Smooth muscle cell (in vitro differentiated cells): ENCODE measurements at regions not wholly inside any gene's neighbourhood (a gene's known extent, or its start where the extent isn't known, plus 50 kb on each side); places are given as distances from the start of the nearest gene placed in this dataset.

Experiments used
- DNase-seq: peaks from one replicate; lab custom pipeline; 2025; ENCODE audit not compliant: unreplicated experiment; lab: John Stamatoyannopoulos, UW
- H2AFZ ChIP-seq: fragments of 200-600 bp; sonication (generic); 2 replicates; pipeline ENCODE4 v1.6.0; 2016; ENCODE audit warnings: antibody characterized with exemption, low read depth, mild to moderate bottlenecking
- H3F3A ChIP-seq: fragments of 200-600 bp; sonication (generic); 2 replicates; pipeline ENCODE4 v1.6.0; 2017; ENCODE audit warnings: antibody characterized with exemption, low read depth
- H3K27ac ChIP-seq: fragments of 200-600 bp; sonication (generic); 2 replicates; pipeline ENCODE4 v1.5.1; 2016; ENCODE audit warnings: low read depth, mild to moderate bottlenecking
- H3K27me3 ChIP-seq: fragments of 200-600 bp; sonication (generic); 2 replicates; pipeline ENCODE4 v1.6.1; 2016; ENCODE audit warnings: low read depth, mild to moderate bottlenecking
- H3K36me3 ChIP-seq: fragments of 200-600 bp; sonication (generic); 2 replicates; pipeline ENCODE4 v1.5.1; 2016; ENCODE audit warnings: low read depth
- H3K4me1 ChIP-seq: fragments of 200-600 bp; sonication (generic); 2 replicates; pipeline ENCODE4 v1.5.1; 2016; ENCODE audit warnings: low read depth
- H3K4me2 ChIP-seq: fragments of 200-600 bp; sonication (generic); 2 replicates; pipeline ENCODE4 v1.6.0; 2016; ENCODE audit warnings: mild to moderate bottlenecking
- H3K4me3 ChIP-seq: fragments of 200-600 bp; sonication (generic); 2 replicates; pipeline ENCODE4 v1.5.1; 2016; ENCODE audit warnings: mild to moderate bottlenecking
- H3K79me2 ChIP-seq: fragments of 200-600 bp; sonication (generic); 2 replicates; pipeline ENCODE4 v1.6.0; 2016; ENCODE audit warnings: low read depth, mild to moderate bottlenecking
- H3K9ac ChIP-seq: fragments of 200-600 bp; sonication (generic); 2 replicates; pipeline ENCODE4 v1.6.0; 2016; ENCODE audit warnings: low read depth
- H3K9me3 ChIP-seq: fragments of 200-600 bp; sonication (generic); replicated peaks from 2 replicates; pipeline ENCODE4 v1.5.1; 2016; ENCODE audit warnings: low read depth
- H4K20me1 ChIP-seq: fragments of 200-600 bp; sonication (generic); 2 replicates; pipeline ENCODE4 v1.6.0; 2016; ENCODE audit warnings: low read depth
- CTCF ChIP-seq: fragments of 200-600 bp; sonication (generic); IDR thresholded peaks from 2 replicates; pipeline ENCODE4 v1.5.1; 2017; ENCODE audit warnings: borderline replicate concordance, mild to moderate bottlenecking, antibody characterized with exemption; ENCODE audit not compliant: insufficient read depth, poor library complexity, severe bottlenecking
- WGBS: methylation state at CpG from one replicate; pipeline ENCODE4 v1.1.7; 2016; ENCODE audit warnings: low lambda C conversion rate; 5-methylcytosine and 5-hydroxymethylcytosine counted together

- Histone ChIP-seq H4K20me1 (no peaks in the 10 kb centered on the region), H2AFZ (no peak overlapping the region), H3K36me3 (no peaks in the 10 kb centered on the region), H3K27me3 (no peaks in the 10 kb centered on the region), H3K27ac (no peak overlapping the region), H3K4me3 (no peak overlapping the region), H3K4me2 (peak overlapping the region; percentile 61), H3K9me3 (no peaks in the 10 kb centered on the region), H3K79me2 (no peaks in the 10 kb centered on the region), H3K4me1 (peaks cover 4% of the 10 kb centered on the region), H3K9ac (no peak overlapping the region), H3F3A (no peaks in the 10 kb centered on the region)
- WGBS: 92% methylated on average over 5 of the region's 5 CpGs
- no peak for DNase-seq
- TF ChIP-seq CTCF: no peak
Observed at GRCh38 chr16:63458846-63459245, 1422.6 kb upstream of the CDH8 start.

GRCh38 chr16:63457869-63458268 lies 1421.6 kb upstream of the CDH8 start:
- no peak overlapping the region for H3K4me2 ChIP-seq
- no peaks in the 10 kb centered on the region for H4K20me1 ChIP-seq
- no peak for TF ChIP-seq CTCF
- 87% methylated on average over 2 of the region's 2 CpGs for WGBS
- no peaks in the 10 kb centered on the region for H3K36me3 ChIP-seq
- no peak overlapping the region for H3K27ac ChIP-seq
- no peak overlapping the region for H3K9ac ChIP-seq
- H3F3A ChIP-seq: no peaks in the 10 kb centered on the region
- H3K4me3 ChIP-seq: no peak overlapping the region
- no peak for DNase-seq
- no peaks in the 10 kb centered on the region for H3K27me3 ChIP-seq
- H3K9me3 ChIP-seq: no peaks in the 10 kb centered on the region
- H3K4me1 ChIP-seq: peaks cover 4% of the 10 kb centered on the region
- H3K79me2 ChIP-seq: no peaks in the 10 kb centered on the region
- H2AFZ ChIP-seq: no peak overlapping the region

DNA sequence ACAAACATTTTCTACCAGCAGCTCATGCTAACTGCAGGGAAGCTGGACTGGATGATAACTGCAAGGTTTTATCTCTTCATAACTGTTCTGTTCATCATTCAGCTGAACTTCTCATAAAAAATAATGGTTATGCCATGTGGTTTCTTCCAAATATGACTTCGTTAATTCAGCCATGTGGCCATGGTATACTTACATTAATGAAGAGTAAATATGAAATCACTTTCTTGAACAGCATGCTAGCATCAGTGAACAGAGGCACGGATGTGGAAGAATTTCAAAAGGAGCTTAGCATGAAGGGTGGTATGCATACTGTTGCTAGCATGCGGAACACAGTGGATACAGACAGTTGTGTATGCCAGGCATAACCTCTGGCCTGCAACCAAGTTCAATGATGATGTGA lies 1417.0 kb upstream of the CDH8 start:
- no peaks in the 10 kb centered on the region for H3F3A ChIP-seq
- no peak overlapping the region for H3K4me3 ChIP-seq
- H3K4me1 ChIP-seq: no peaks in the 10 kb centered on the region
- H2AFZ ChIP-seq: no peak overlapping the region
- H3K4me2 ChIP-seq: no peak overlapping the region
- DNase-seq: no peak
- 79% methylated on average over 3 of the region's 3 CpGs for WGBS
- no peaks in the 10 kb centered on the region for H3K9me3 ChIP-seq
- H3K27ac ChIP-seq: no peak overlapping the region
- no peak overlapping the region for H3K9ac ChIP-seq
- H3K36me3 ChIP-seq: no peaks in the 10 kb centered on the region
- no peak for TF ChIP-seq CTCF
- no peaks in the 10 kb centered on the region for H4K20me1 ChIP-seq
- H3K27me3 ChIP-seq: no peaks in the 10 kb centered on the region
- H3K79me2 ChIP-seq: no peaks in the 10 kb centered on the region

DNA sequence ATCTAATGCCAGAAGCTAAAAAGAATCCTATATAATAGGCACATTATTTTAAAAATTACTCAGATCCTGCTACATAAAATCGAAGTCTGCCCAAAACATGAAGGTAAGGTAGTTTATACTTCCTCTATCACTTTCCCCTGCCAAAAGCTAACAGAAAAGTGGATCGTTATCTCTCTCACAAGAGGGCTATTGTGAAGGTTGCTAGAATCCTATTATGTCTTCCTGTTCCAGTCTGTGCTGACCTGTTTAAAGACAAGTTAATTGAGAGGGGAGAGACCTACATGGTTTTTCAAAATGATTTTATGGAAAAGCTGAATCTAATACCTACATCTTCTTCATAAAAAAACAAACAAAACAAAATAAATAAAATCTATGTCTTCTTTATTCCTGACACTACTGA lies 1410.9 kb upstream of the CDH8 start:
- Histone ChIP-seq H3K27me3 (no peaks in the 10 kb centered on the region), H3K4me3 (no peak overlapping the region), H2AFZ (no peak overlapping the region), H3F3A (no peaks in the 10 kb centered on the region), H3K4me1 (peaks cover 11% of the 10 kb centered on the region), H3K9ac (no peak overlapping the region), H3K4me2 (no peak overlapping the region), H3K27ac (no peak overlapping the region), H3K79me2 (no peaks in the 10 kb centered on the region), H4K20me1 (no peaks in the 10 kb centered on the region), H3K36me3 (no peaks in the 10 kb centered on the region), H3K9me3 (no peaks in the 10 kb centered on the region)
- 70% methylated on average over 2 of the region's 2 CpGs for WGBS
- no peak for DNase-seq
- no peak for TF ChIP-seq CTCF
